GM10266 (cell line): ENCODE measurements at regions not wholly inside any gene's neighbourhood (a gene's known extent, or its start where the extent isn't known, plus 50 kb on each side); places are given as distances from the start of the nearest gene placed in this dataset.

ENCODE experiments used
- DNase-seq: peaks from one replicate; pipeline ENCODE4 v3.0.0; 2012; ENCODE audit errors: extremely low spot score
- TF ChIP-seq, protein P1 (sequence below): IDR thresholded peaks from 2 replicates; pipeline ENCODE4 v1.5.1; 2012; ENCODE audit warnings: mild to moderate bottlenecking, low read depth; ENCODE audit not compliant: control insufficient read depth, insufficient read depth; ENCODE audit errors: missing control alignments

DNA sequence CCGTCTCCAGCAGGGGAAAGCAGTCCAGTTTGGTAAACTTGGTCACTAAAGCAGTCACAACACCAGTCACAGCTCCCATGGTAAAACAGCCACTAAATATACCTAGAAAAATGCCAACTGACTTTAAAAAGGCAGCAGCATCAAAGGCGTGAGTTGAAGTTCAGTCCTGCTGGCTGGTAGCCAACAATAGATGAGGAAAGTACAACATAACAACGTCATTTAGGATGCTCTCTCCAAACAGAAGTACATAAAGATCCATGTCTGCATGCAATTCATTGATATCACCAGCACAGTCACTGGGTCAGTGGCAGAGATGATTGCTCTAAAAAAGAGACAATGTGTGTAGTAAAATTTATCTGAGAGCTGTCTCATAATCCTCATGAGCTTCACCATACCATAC lies 59.3 kb upstream of the TMPO start:
- no peak for DNase-seq

DNA sequence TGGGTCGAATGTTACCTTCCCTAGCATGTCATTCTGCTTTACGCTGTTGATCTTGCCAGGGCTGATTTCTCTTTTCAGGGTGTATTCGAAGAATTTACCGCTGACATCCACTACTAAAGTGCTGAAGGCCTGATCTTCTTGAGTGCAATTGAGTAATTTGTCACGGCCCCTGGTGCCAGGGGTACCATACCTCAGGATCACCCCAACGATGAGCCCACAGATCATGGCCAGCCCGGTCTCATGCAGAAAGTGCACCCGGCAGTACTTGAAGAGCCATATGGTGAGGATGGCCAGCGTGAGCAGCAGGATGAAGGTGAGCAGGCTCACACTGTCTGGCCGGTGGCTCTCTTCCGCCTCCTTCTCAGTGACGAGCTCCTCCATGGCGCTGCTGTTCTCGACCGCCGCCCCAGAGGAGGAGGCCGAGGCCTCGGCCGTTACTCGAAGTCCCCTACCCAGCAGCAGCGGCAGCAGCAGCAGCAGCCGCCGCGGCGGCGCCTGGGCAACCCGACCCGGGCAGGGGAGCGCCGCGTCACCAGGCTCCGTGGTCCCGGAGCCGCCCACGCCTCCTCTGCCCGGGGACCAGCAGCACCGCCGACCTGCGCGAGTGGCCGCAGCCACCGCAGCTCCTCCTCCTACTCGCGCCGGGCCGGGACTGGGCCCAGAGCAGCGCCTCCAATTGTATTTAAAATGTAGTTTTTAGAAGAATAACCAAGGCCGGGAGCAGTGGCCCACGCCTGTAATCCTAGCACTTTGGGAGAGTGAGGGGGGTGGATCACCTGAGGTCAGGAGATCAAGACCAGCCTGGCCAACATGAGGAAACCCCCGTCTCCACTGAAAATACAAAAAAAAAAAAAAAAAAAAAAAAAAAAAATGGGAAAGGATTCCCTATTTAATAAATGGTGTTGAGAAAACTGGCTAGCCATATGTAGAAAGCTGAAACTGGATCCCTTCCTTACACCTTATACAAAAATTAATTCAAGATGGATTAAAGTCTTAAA lies 58.5 kb upstream of the TMPO start:
- TF ChIP-seq, protein P1, sequence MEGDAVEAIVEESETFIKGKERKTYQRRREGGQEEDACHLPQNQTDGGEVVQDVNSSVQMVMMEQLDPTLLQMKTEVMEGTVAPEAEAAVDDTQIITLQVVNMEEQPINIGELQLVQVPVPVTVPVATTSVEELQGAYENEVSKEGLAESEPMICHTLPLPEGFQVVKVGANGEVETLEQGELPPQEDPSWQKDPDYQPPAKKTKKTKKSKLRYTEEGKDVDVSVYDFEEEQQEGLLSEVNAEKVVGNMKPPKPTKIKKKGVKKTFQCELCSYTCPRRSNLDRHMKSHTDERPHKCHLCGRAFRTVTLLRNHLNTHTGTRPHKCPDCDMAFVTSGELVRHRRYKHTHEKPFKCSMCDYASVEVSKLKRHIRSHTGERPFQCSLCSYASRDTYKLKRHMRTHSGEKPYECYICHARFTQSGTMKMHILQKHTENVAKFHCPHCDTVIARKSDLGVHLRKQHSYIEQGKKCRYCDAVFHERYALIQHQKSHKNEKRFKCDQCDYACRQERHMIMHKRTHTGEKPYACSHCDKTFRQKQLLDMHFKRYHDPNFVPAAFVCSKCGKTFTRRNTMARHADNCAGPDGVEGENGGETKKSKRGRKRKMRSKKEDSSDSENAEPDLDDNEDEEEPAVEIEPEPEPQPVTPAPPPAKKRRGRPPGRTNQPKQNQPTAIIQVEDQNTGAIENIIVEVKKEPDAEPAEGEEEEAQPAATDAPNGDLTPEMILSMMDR: no peak
- peak; percentile 40 for DNase-seq

More for the DNA sequence above, 59.3 kb upstream of the TMPO start:
- TF ChIP-seq, protein P1: no peak

DNA sequence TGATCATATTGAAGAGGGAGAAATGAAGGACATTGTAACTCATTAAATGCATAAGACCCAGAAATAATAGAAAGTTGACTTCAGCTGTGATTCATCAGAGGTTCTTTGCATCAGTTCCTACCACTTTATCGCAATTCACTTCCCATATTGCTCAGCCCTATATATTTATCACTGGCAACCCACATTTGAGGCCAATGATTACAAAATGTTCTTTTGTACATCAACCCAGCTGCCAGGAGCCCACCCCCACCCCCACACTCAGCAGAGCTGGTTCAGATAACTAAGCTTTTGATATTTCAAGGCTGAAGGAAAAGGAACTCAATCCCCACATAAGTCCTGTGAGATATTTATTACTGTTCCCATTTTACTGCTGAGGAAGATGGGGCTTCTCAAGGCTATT lies 51.2 kb upstream of the TMPO start:
- TF ChIP-seq, protein P1: no peak

DNA sequence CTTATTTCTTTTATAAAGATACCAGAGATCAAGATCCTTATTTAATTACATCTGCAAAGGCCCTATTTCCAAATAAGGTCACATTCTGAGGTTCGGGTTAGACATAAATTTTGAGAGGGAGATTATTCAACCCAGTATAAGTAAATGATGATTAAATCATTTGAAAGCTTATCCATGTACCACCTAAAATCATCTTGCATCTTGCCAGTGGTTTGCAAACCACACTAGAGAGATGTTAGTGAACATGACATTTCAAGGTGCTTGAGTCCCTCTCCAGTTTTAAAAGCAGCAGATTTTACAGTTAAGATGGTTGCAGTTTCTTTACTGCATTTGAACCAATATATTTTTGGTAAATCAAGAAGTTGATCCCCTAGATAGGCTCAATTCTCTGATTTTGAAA lies 49.9 kb upstream of the TMPO start:
- TF ChIP-seq, protein P1: no peak
- no peak for DNase-seq

More for the DNA sequence above, 51.2 kb upstream of the TMPO start:
- DNase-seq: no peak
